ENCODE measurements at regions not wholly inside any gene's neighbourhood (a gene's known extent, or its start where the extent isn't known, plus 50 kb on each side); places are given as distances from the start of the nearest gene placed in this dataset.

DNA sequence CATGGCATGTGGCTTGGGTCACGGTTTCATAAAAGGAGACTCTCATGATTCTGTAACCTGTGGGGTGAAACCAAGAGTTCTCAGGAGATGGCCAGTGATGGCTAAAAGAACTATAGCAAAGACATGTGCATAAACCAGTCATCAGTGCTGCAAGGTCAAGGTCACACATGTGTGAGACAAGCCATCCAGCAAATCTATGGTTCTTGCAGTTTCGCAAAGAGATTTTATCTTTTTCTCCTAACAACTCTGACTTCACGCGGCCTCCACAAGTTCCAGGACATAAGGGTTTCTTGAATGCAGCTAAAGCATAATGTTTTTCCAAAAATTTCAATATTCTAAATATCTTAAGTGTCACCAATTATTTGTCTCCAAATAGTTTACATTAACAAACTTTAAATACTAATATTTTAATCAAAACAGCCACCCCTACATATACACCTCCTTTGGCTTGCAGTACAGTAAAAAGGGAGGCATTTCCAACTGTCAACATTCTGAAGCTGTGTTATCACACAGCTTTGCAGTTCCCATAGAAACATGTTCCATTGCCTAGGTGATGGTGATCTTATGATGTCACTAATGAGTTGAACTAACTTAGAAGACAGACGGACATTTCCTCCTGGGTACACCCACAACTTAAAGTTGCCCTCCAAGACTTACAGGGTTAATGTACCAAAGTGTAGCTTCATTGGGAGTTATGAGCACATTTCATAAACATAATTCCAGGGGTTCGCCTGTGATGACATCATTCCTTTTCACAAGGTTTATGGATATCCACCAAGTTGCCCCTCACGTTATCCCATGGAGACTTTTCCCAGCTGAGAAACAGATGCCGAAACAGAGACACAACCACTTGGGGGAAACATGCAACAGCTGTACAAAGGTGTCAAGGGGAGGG, 250.9 kb upstream of the PDE10A start:
- TF ChIP-seq, protein P1, sequence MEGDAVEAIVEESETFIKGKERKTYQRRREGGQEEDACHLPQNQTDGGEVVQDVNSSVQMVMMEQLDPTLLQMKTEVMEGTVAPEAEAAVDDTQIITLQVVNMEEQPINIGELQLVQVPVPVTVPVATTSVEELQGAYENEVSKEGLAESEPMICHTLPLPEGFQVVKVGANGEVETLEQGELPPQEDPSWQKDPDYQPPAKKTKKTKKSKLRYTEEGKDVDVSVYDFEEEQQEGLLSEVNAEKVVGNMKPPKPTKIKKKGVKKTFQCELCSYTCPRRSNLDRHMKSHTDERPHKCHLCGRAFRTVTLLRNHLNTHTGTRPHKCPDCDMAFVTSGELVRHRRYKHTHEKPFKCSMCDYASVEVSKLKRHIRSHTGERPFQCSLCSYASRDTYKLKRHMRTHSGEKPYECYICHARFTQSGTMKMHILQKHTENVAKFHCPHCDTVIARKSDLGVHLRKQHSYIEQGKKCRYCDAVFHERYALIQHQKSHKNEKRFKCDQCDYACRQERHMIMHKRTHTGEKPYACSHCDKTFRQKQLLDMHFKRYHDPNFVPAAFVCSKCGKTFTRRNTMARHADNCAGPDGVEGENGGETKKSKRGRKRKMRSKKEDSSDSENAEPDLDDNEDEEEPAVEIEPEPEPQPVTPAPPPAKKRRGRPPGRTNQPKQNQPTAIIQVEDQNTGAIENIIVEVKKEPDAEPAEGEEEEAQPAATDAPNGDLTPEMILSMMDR (IDR thresholded peaks at IDR 0.05; ENCODE audit: unreplicated experiment) = no peak
- Mint-ChIP-seq H3K27me3 (peaks cover 12% of the 10 kb centered on the region), H3K4me1 (ENCODE audit: low read depth) (no peaks in the 10 kb centered on the region), H3K9me3 (ENCODE audit: low read depth) (no peaks in the 10 kb centered on the region), H3K36me3 (ENCODE audit: insufficient read depth) (no peaks in the 10 kb centered on the region), H3K4me3 (ENCODE audit: low read depth) (no peak overlapping the region), H3K27ac (no peak overlapping the region)
- no peak for DNase-seq (ENCODE audit: low spot score, unreplicated experiment)

DNA sequence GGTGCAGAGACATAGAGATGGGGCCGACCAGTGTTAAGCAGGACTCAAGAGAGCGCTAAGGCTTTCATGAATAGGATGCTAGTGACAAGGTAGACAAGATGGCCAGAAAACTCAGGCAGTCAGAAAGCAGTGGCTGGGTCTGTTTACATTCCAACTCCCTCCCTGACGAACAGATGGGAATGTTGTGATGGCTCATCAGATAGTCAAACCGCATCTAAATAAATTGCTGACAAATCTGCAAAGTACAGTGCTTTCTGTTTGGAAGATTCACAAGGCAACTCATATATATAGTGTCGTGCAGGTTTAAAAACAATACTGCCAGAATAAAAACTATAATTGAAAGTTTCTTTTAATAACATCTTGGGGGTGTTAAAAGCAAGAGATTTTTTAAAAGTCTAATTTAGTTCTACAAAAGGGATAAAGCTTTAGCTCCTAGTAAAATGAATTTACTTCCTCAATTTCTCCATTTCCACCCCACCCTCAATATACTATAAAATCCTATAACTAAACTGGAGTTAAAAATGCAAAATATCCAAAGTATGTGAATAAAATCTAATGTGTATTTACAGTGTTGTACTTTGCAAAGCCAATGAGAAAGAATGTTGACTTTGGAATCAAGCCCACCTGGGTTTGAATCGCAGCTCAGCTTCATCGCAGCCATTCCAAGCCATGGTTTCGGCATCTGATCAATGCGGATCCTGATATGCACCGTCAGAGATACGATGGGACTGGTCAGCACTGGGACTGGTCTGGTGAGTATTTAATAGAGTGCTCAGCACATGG, 247.3 kb upstream of the PDE10A start:
- H3K27me3 Mint-ChIP-seq = peaks cover 29% of the 10 kb centered on the region
- H3K36me3 Mint-ChIP-seq (ENCODE audit: insufficient read depth) = no peaks in the 10 kb centered on the region
- H3K4me1 Mint-ChIP-seq (ENCODE audit: low read depth) = no peaks in the 10 kb centered on the region
- no peak overlapping the region for H3K4me3 Mint-ChIP-seq (ENCODE audit: low read depth)
- DNase-seq (ENCODE audit: low spot score, unreplicated experiment) = no peak
- TF ChIP-seq, protein P1 (IDR thresholded peaks at IDR 0.05; ENCODE audit: unreplicated experiment) = no peak
- no peaks in the 10 kb centered on the region for H3K9me3 Mint-ChIP-seq (ENCODE audit: low read depth)
- no peak overlapping the region for H3K27ac Mint-ChIP-seq

DNA sequence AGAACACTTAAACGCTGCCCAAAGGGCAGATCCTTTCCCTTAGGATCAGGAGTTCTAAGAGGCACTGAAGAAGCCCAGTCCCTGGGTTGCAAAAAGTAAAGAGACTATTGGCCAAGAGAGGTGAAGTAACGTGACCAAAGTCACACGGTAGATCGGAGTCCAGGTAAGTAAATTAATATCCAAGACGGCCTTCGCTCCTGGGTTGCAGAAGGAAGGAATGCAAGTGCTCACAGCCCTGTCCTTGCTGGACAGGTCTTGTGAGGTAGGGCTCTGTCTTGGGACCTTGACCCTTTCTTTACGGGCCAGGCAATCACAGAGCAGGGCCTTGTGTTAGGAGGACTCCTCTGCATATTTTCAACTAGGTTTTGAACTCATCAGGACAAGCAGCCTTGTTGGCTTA, 243.7 kb upstream of the PDE10A start:
- Mint-ChIP-seq H3K4me1 (ENCODE audit: low read depth) (no peaks in the 10 kb centered on the region), H3K4me3 (ENCODE audit: low read depth) (no peak overlapping the region), H3K36me3 (ENCODE audit: insufficient read depth) (no peaks in the 10 kb centered on the region), H3K27ac (no peak overlapping the region), H3K27me3 (peaks cover 35% of the 10 kb centered on the region), H3K9me3 (ENCODE audit: low read depth) (no peaks in the 10 kb centered on the region)
- TF ChIP-seq, protein P1 (IDR thresholded peaks at IDR 0.05; ENCODE audit: unreplicated experiment) = no peak
- no peak for DNase-seq (ENCODE audit: low spot score, unreplicated experiment)

- Mint-ChIP-seq H3K9me3 (ENCODE audit: low read depth) (no peaks in the 10 kb centered on the region), H3K27me3 (peaks cover 35% of the 10 kb centered on the region), H3K36me3 (ENCODE audit: insufficient read depth) (no peaks in the 10 kb centered on the region), H3K4me1 (ENCODE audit: low read depth) (no peaks in the 10 kb centered on the region), H3K27ac (no peak overlapping the region), H3K4me3 (ENCODE audit: low read depth) (no peak overlapping the region)
- TF ChIP-seq, protein P1 (IDR thresholded peaks at IDR 0.05; ENCODE audit: unreplicated experiment) = no peak
- no peak for DNase-seq (ENCODE audit: low spot score, unreplicated experiment)
Measured at GRCh38 chr6:165905744-165906143, 242.7 kb upstream of the PDE10A start.

- Mint-ChIP-seq H3K27ac (no peak overlapping the region), H3K4me3 (ENCODE audit: low read depth) (no peak overlapping the region), H3K36me3 (ENCODE audit: insufficient read depth) (no peaks in the 10 kb centered on the region), H3K9me3 (ENCODE audit: low read depth) (no peaks in the 10 kb centered on the region), H3K27me3 (peaks cover 21% of the 10 kb centered on the region), H3K4me1 (ENCODE audit: low read depth) (no peaks in the 10 kb centered on the region)
- TF ChIP-seq, protein P1 (IDR thresholded peaks at IDR 0.05; ENCODE audit: unreplicated experiment) = no peak
- no peak for DNase-seq (ENCODE audit: low spot score, unreplicated experiment)
Measured at GRCh38 chr6:165900970-165901369, 237.9 kb upstream of the PDE10A start.
